SHP77 (cell line): ENCODE measurements at regions not wholly inside any gene's neighbourhood (a gene's known extent, or its start where the extent isn't known, plus 50 kb on each side); places are given as distances from the start of the nearest gene placed in this dataset.

Experiments used
- DNase-seq, 2 experiments: peaks; one replicate each; lab custom pipeline; 2025; lab: John Stamatoyannopoulos, UW

DNA sequence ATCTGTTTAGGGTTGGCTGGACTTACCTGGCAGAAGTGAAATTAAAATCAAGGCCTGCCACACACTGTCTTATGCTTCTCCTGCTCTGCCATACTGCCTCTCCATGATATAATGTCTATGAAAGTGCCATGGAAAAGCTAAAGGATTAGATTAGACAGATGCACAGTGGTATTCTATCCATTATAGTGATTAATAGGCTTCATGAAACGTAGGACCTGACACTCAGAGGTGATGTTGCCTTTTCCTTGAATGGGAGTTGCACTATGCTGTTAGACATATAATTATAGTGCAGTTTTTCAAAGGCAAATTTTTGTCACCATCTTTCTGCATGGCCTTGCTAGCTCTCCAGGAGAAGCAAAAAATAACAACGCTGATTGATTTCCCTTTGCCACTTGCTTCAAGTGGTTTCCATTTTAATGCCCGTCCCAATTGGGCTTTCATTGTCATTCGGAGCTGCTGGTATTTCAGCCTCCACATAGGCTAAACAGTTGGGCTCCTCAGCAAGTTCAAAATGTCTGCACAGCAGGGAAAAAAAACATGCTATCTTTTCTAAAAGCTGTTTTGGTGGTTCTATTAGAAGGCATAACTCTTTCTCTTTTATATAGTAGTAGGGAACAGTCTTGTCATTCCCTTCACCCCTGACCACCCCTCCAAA lies 502.8 kb upstream of the GOT2 start:
- DNase-seq, result no peak

- no peak for DNase-seq
Observed at GRCh38 chr16:59224401-59224800, 490.3 kb upstream of the GOT2 start.

- DNase-seq, result no peak
Observed at GRCh38 chr16:59220011-59220410, 485.9 kb upstream of the GOT2 start.

- no peak for DNase-seq
Observed at GRCh38 chr16:59216291-59216690, 482.2 kb upstream of the GOT2 start.

DNA sequence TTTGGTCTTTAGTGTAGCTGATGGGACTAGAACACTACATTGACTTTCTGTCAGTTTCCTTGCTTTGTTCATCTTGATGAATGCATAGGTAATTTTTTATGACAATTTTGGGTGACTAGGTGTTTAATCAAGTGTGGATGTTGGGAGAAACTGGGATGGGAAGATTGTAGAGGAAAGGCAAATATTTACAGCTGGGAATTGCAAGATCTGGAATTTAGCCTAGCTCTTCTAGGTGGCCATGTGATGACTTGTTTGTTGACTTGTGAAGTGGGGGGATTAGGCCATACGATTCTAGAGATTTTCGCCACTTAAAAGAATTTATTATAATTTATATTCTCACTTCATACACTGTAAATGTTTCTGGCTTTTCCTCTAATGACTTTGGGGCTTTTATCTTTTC lies 480.3 kb upstream of the GOT2 start:
- no peak for DNase-seq

GRCh38 chr16:59213952-59214351 lies 479.8 kb upstream of the GOT2 start:
- DNase-seq, result no peak

DNA sequence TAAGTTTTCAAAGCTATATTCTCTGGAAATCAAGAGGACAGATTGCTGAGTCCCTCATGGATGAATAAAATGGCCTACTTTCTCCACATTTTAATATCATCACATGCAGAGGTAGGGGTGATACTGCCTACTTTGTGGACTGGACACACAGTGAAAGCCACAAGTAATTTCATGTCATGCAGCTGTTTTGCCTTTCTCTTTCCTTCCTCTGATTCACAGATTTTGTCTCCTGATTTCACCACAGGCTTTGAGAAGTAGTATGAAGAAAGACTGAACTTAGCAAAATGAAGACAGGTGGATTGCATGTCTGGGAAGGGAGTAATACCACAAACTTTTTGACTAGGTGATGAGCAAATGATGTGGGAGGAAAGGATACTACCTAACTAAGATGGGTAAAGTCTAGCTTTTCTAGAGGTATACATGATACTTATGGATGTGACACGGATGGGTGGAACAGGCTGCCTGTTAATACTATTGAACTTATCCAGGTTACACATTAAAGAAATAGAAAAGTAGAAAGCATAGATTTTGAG lies 478.4 kb upstream of the GOT2 start:
- DNase-seq, result no peak

GRCh38 chr16:59210955-59211541 lies 476.9 kb upstream of the GOT2 start:
- no peak for DNase-seq

DNA sequence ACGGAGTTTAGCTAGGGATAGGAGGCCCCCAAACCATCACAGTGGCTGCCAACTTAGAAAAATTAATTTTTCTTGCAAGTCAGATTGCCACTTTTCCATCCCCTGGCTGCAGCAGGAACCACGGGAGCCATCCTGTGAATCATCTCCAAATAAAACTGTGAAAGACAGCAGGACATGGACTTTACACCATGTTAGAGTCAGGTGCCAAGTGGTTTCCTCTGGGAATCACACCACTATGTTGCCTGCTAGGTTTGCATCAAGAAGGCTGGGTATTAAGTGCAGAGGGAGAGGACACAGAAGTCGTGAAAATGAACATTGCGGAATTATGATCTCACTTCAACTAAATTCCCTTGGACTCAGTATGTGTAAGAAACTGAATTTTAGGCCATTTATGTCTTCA lies 471.3 kb upstream of the GOT2 start:
- no peak for DNase-seq

GRCh38 chr16:59204589-59204988 lies 470.5 kb upstream of the GOT2 start:
- no peak for DNase-seq

DNA sequence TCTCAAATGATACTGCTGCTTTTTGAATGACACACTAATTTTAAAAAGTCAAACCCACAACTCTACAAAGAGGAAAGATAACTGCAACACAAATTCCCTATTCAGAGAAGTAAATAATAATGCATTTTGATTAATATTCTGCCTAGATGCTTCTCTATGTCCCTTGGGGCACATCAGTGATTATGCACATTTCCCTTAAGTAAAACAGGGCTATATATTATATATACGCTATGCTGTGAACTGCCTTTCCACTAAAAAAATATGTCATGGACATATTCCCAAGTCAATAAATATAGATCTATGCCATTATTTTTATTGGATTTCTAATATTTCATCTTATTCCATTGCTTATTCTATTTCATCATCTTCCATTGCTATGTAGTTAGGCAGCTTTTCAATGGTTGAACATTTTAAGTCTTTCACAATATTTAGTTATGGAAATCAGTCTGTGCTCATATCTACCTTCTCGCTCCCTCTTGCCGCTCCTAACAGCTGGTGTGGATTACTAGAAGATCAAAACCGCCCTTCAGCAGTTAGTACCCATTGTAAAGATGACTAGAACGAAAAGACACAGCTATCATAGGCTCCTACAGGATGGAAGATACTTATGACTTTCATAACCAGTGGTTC lies 468.2 kb upstream of the GOT2 start:
- DNase-seq, result no peak

GRCh38 chr16:59201821-59202220 lies 467.7 kb upstream of the GOT2 start:
- DNase-seq, result no peak

- no peak for DNase-seq
Observed at GRCh38 chr16:59201160-59201559, 467.0 kb upstream of the GOT2 start.

DNA sequence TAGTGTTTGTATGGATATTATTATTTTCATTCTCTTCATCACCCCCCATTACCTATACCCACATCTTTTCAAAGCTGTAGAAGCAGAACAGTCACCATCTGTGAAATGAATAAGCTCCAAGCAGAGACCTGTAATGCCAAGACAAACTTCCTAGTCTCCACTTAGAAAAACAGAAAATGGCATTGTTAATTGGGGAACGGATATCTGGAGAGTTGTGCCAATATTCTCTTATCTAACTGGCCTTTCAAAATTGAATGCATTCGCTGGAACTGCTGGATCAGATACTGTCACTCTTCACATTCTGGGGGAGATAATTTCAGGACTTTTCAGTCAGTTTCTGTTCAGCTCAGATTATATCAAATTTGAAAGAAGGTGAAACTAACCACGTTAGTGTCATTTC lies 464.4 kb upstream of the GOT2 start:
- DNase-seq, result no peak

- DNase-seq, result no peak
Observed at GRCh38 chr16:59195242-59195641, 461.1 kb upstream of the GOT2 start.

DNA sequence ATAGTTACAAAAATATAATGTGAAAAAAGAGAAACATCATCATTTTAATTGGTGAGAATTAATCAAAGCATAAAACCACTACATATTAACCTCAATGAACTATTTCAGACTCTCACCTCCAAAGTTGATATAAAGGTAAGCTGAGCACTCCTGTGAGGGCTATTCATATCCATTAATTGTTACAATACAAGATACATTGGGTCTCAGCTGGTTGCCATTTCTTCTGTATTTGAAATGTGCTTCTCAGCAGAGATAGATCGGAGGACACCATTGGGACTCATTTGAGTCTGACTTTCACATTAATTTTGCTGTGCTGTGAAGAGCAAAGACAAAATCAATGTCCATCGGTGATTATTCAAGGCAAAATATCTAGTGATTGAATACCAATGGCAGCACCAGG lies 459.5 kb upstream of the GOT2 start:
- no peak for DNase-seq

GRCh38 chr16:59192551-59193199 lies 458.6 kb upstream of the GOT2 start:
- peak in 1 of 2 experiments; percentile 8 for DNase-seq

DNA sequence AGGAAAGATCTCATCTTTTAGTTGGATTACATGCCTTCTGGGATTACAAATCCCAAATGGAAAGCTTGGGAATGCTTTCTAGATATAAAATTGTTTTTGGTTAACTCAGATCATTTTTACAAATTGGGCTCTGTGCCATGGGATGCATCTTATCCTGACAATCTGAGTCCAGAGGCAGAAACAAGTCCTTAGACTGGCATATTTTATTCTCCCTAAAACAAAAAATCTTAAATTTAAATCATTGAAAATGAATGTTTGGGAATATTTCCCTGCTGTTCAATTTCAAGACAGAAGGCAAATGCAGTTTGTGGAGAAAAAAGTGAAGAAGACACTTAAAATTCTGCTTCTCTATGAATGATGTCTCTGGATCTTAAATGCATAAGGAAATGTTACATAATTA lies 456.6 kb upstream of the GOT2 start:
- DNase-seq, result no peak

- no peak for DNase-seq
Observed at GRCh38 chr16:59188029-59188428, 453.9 kb upstream of the GOT2 start.

- DNase-seq, result no peak
Observed at GRCh38 chr16:59181821-59182420, 447.8 kb upstream of the GOT2 start.

DNA sequence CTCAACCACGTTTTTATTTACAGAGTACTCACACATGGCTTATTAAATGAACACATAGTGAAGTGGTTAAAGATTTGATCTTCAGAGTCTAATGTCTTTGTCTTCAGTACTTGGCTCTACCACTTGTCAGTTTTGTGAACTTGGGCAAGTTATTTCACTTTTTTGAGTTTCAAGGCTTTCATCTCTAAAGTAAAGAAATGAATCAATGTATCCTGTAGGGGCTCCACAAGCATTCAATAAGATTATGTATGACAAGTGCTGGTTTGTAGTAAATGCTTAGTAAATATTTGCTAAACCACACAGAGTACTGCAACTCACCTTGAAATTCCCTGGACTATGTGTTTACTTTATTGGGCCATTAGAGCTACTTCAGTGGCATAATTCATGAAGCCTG lies 446.0 kb upstream of the GOT2 start:
- DNase-seq, result peak in 1 of 2 experiments; percentile 10

- DNase-seq, result no peak
Observed at GRCh38 chr16:59179446-59180082, 445.4 kb upstream of the GOT2 start.
